PC-3 (cell line): ENCODE measurements at regions not wholly inside any gene's neighbourhood (a gene's known extent, or its start where the extent isn't known, plus 50 kb on each side); places are given as distances from the start of the nearest gene placed in this dataset.

Source experiments
- EZH2 ChIP-seq: fragments of 300-600 bp; sonication (generic); IDR thresholded peaks from one replicate; pipeline ENCODE4 v1.6.1; 2017; ENCODE audit warnings: antibody characterized with exemption, mild to moderate bottlenecking, low read length; ENCODE audit not compliant: unreplicated experiment
- EZH2phosphoT487 ChIP-seq: fragments of 300-600 bp; sonication (generic); IDR thresholded peaks from 2 replicates; pipeline ENCODE4 v1.6.1; 2018; ENCODE audit warnings: mild to moderate bottlenecking, antibody characterized with exemption, low read length, borderline replicate concordance

DNA sequence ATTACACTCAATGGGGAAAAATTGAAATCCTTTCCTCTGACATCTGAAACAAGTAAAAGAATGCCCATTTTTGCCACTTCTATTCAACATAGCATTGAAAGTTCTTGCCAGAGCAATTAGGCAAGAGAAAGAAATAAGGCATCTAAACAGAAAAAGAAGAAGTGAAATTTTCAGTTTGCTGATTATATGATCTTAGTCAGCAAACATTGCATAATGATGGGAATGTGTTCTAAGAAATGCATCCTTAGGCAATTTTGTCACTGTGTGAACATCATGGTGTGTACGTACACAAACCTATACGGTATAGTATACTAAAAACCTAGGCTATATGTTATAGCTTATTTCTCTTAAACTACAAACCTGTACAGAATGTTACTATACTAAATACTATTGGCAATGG, 278.0 kb downstream of the CGGBP1 start:
- no peak for TF ChIP-seq EZH2
- TF ChIP-seq EZH2phosphoT487 = no peak
